ENCODE measurements at regions not wholly inside any gene's neighbourhood (a gene's known extent, or its start where the extent isn't known, plus 50 kb on each side); places are given as distances from the start of the nearest gene placed in this dataset.

DNA sequence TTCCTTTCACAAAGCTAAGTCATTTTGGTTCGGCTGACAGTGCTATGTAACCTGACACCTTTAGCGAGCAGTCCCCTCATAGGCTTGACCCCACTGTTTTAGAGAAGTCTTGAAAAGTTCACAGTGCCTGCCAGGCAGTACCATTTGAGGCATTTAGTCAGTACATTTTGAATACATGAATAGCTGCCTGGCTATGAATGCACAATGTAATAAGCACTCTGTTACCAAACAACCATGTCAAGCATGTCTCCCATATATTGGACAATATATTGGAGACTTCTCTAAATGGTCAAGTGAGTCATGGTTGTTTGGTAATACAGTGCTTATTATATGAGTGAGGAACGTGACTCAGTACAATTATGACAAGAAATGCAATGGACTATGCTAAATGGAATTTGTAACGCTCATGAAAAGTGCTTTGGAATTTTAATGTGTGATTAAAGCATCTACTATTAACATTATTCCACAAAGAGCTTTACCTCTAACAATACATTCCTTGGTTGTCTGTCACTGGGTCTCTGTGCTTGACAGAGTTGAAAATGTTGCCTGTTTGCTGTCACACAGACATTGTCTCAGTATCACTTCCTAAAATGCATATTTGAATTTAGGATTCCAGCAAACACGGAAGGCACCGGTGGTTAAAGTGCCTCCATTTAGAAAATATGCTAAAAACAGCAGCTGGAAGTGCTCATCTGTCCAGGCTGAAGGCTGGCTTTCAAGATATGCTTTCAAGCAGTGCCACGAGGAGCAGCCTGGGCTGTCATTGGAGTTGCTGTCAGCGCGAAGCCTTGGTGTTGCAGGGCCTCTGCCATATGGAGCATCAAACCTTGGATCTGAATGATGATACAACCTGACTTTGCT lies 458.6 kb downstream of the FBXO15 start:
- Mint-ChIP-seq H3K27ac (ENCODE audit: unreplicated experiment) (no peak overlapping the region), H3K36me3 (ENCODE audit: low read depth) (no peaks in the 10 kb centered on the region), H3K9me3 (ENCODE audit: low read depth) (peaks cover 2% of the 10 kb centered on the region), H3K4me1 (ENCODE audit: low read depth) (peaks cover 19% of the 10 kb centered on the region), H3K4me3 (ENCODE audit: unreplicated experiment) (no peak overlapping the region), H3K27me3 (ENCODE audit: low read depth) (no peaks in the 10 kb centered on the region)
- TF ChIP-seq, protein P1, sequence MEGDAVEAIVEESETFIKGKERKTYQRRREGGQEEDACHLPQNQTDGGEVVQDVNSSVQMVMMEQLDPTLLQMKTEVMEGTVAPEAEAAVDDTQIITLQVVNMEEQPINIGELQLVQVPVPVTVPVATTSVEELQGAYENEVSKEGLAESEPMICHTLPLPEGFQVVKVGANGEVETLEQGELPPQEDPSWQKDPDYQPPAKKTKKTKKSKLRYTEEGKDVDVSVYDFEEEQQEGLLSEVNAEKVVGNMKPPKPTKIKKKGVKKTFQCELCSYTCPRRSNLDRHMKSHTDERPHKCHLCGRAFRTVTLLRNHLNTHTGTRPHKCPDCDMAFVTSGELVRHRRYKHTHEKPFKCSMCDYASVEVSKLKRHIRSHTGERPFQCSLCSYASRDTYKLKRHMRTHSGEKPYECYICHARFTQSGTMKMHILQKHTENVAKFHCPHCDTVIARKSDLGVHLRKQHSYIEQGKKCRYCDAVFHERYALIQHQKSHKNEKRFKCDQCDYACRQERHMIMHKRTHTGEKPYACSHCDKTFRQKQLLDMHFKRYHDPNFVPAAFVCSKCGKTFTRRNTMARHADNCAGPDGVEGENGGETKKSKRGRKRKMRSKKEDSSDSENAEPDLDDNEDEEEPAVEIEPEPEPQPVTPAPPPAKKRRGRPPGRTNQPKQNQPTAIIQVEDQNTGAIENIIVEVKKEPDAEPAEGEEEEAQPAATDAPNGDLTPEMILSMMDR (IDR thresholded peaks at IDR 0.05) = no peak
- DNase-seq (ENCODE audit: low spot score) = no peak

DNA sequence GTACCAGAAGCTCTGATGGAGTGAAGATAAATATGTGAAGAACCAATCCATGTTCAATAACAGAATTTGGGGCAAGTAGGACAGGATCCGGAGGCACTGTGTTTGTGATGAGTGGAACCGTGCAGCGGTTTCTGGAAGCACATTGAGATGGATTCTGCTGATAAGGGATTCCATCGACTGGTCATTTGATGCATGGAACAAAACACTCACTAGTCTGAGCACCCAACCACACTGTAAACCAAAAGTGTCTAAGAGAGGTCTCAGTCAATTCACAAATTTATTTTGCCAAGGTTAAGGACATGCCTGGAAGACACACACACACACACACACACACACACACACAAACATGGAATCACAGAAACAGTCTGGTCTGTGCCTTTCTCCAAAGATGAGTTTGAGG lies 459.5 kb downstream of the FBXO15 start:
- TF ChIP-seq, protein P1 (IDR thresholded peaks at IDR 0.05) = no peak
- Mint-ChIP-seq H3K4me3 (ENCODE audit: unreplicated experiment) (no peak overlapping the region), H3K4me1 (ENCODE audit: low read depth) (peaks cover 19% of the 10 kb centered on the region), H3K27ac (ENCODE audit: unreplicated experiment) (no peak overlapping the region), H3K27me3 (ENCODE audit: low read depth) (no peaks in the 10 kb centered on the region), H3K36me3 (ENCODE audit: low read depth) (no peaks in the 10 kb centered on the region), H3K9me3 (ENCODE audit: low read depth) (peaks cover 2% of the 10 kb centered on the region)
- no peak for DNase-seq (ENCODE audit: low spot score)

DNA sequence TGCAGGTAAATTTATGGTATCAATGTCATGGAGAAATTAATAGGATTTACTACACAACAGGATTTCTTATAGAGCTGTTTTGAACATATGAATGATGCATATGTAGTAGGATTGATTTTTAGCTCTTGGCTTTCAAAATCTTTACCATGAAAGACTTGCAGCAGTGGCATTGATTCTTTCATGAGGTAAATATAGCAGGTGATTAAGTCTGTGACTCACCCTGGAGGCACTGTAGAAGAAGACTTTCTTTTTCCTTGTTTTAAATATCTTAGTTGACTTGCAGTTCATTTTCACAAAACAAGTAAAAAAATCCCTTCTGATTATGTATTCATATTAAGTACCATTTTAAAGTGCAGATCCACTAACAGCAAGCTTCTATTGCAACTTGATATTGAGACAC lies 463.0 kb downstream of the FBXO15 start:
- no peak overlapping the region for H3K4me3 Mint-ChIP-seq (ENCODE audit: unreplicated experiment)
- H3K27ac Mint-ChIP-seq (ENCODE audit: unreplicated experiment) = no peak overlapping the region
- no peaks in the 10 kb centered on the region for H3K9me3 Mint-ChIP-seq (ENCODE audit: low read depth)
- peaks cover 8% of the 10 kb centered on the region for H3K4me1 Mint-ChIP-seq (ENCODE audit: low read depth)
- H3K36me3 Mint-ChIP-seq (ENCODE audit: low read depth) = no peaks in the 10 kb centered on the region
- DNase-seq (ENCODE audit: low spot score) = no peak
- H3K27me3 Mint-ChIP-seq (ENCODE audit: low read depth) = no peaks in the 10 kb centered on the region
- TF ChIP-seq, protein P1 (IDR thresholded peaks at IDR 0.05) = no peak

DNA sequence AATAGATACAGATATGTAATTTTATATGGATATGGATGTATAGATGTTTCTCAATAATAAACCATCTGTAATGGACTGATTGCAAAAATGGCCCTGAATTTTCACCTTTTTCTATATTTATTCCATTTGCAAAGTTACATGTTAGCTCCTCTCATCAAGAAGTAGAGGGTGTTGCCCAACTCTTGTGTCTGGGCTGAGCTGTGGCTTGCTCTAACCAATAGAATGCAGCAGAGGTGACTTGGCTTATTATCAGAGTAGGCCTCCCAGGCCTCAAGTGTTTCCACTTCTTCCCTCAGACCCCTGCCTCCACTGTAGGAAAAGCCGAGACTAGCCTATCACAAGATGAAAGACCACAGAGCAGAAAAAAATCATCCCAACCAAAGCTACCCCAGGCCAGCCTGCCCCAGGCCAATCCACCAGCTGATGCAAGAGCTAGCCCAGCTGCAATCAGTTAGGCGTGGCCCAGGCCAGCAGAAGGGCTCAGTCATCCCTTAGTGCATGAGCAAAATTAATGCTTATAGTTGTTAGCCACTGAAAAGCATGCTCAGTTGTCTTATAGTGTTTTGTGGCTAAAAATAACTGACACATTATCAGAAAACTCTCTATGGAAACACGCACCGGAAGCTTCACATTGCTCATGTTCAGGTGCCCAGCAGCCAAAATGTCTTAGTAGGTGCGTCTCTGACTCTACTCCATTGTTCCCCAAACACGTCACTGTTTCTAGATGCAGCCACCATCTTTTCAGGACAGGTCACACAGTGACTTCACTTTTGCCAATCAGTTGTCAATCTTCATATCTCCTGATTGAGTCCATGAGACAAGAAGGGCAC lies 464.0 kb downstream of the FBXO15 start:
- Mint-ChIP-seq H3K27me3 (ENCODE audit: low read depth) (no peaks in the 10 kb centered on the region), H3K36me3 (ENCODE audit: low read depth) (no peaks in the 10 kb centered on the region), H3K4me3 (ENCODE audit: unreplicated experiment) (no peak overlapping the region), H3K4me1 (ENCODE audit: low read depth) (peaks cover 5% of the 10 kb centered on the region), H3K27ac (ENCODE audit: unreplicated experiment) (no peak overlapping the region), H3K9me3 (ENCODE audit: low read depth) (no peaks in the 10 kb centered on the region)
- TF ChIP-seq, protein P1 (IDR thresholded peaks at IDR 0.05) = no peak
- DNase-seq (ENCODE audit: low spot score) = no peak

DNA sequence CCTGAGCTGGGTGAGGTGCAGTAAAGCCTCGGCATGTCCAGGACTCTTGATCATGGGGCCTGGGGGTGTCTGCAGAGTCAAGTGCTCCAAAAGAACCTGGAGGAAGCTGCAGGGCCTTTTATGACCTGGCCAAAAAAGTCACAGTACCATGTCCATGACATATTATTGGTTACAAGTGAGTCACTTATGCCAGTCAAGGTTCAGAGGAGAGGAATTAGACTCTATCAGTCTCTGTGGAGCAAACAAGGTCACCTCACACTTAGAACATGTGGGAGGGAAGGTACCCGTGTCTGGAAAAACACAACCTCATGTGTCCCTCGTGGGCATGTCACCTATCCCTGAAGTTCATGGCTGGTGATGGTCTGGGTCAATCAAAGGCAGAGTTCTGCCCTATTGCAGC lies 465.7 kb downstream of the FBXO15 start:
- H3K9me3 Mint-ChIP-seq (ENCODE audit: low read depth) = no peaks in the 10 kb centered on the region
- no peaks in the 10 kb centered on the region for H3K36me3 Mint-ChIP-seq (ENCODE audit: low read depth)
- H3K27me3 Mint-ChIP-seq (ENCODE audit: low read depth) = no peaks in the 10 kb centered on the region
- TF ChIP-seq, protein P1 (IDR thresholded peaks at IDR 0.05) = no peak
- no peak overlapping the region for H3K4me3 Mint-ChIP-seq (ENCODE audit: unreplicated experiment)
- H3K4me1 Mint-ChIP-seq (ENCODE audit: low read depth) = no peaks in the 10 kb centered on the region
- no peak overlapping the region for H3K27ac Mint-ChIP-seq (ENCODE audit: unreplicated experiment)
- no peak for DNase-seq (ENCODE audit: low spot score)
